Skeletal muscle tissue (tissue), 3 donors: ENCODE measurements at regions not wholly inside any gene's neighbourhood (a gene's known extent, or its start where the extent isn't known, plus 50 kb on each side); places are given as distances from the start of the nearest gene placed in this dataset.

Source experiments
- H3K27ac ChIP-seq: one replicate; pipeline ENCODE4 v1.7.0; 2013; ENCODE audit warnings: mild to moderate bottlenecking, low read depth, low read length, inconsistent platforms
- H3K27me3 ChIP-seq, 3 donors: one replicate each; pipeline ENCODE4 v1.7.0; 2013; ENCODE audit warnings: low read length in 3 of 3; ENCODE audit not compliant: control insufficient read depth in 3 of 3, insufficient read depth in 3 of 3
- H3K36me3 ChIP-seq, 3 donors: one replicate each; pipeline ENCODE4 v1.7.0; 2013; ENCODE audit warnings: low read length in 3 of 3; ENCODE audit not compliant: control insufficient read depth in 3 of 3, insufficient read depth in 3 of 3
- H3K4me1 ChIP-seq, 3 donors: one replicate each; pipeline ENCODE4 v1.7.0; 2013; ENCODE audit warnings: low read length in 3 of 3, mild to moderate bottlenecking in 3 of 3; ENCODE audit not compliant: control insufficient read depth in 3 of 3, insufficient read depth in 3 of 3
- H3K4me3 ChIP-seq, 3 donors: one replicate each; pipeline ENCODE4 v1.7.0; 2013; ENCODE audit warnings: low read length in 3 of 3
- H3K9ac ChIP-seq, 3 donors: one replicate each; pipeline ENCODE4 v1.7.0; 2013; ENCODE audit warnings: low read length in 3 of 3, mild to moderate bottlenecking in 3 of 3, moderate library complexity in 2 of 3, low read depth in 1 of 3
- H3K9me3 ChIP-seq, 3 donors: one replicate each; pipeline ENCODE4 v1.7.0; 2013; ENCODE audit warnings: low read length in 3 of 3; ENCODE audit not compliant: control insufficient read depth in 3 of 3
- donor health status: Osteomylitis.

DNA sequence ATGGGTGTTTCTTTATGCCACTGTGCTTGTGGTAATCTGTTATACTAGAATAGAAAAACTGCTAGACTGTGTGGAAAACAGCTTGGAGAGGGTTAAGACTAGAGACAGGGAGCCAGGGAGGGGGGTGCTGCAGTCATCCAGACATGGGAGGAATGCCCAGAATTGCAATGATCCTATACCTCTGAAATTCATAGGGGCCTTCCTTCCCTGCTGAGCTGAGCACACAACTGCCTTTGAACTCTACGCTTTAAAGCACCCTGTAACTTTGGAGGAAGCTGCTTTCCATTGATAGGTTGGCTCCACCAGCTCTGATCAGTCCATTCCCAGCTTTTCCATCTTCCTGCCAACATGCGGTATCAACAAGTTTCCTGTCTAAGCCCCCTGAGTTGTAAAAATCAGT lies 155.9 kb upstream of the RASGEF1B start:
- H3K4me3 ChIP-seq: no peak overlapping the region
- H3K4me1 ChIP-seq: peaks cover 8 to 17% (median 14%) of the 10 kb centered on the region in 3 donors
- no peak overlapping the region for H3K27ac ChIP-seq
- no peaks in the 10 kb centered on the region for H3K36me3 ChIP-seq
- H3K9ac ChIP-seq: no peak overlapping the region
- H3K27me3 ChIP-seq: no peaks in the 10 kb centered on the region
- no peaks in the 10 kb centered on the region for H3K9me3 ChIP-seq

DNA sequence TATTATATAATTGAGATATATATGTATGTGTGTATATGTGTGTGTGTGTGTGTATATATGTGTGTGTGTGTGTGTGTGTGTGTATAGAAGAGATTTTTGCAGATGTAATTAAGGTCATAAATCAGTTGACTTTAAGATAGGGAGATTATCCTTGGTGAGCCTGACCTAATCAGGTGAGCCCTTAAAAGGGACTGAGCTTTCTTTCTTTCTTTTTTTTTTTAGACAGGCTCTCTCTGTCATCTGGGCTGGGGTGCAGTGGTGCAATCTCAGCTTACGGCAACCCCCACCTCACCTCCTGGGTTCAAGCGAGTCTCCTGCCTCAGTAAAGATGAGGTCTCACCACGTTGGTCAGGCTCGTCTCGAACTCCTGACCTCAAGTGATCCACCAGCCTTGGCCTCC lies 155.1 kb upstream of the RASGEF1B start:
- peaks cover 4 to 10% (median 7%) of the 10 kb centered on the region in 3 donors for H3K4me1 ChIP-seq
- H3K4me3 ChIP-seq: no peak overlapping the region
- no peak overlapping the region for H3K27ac ChIP-seq
- H3K36me3 ChIP-seq: no peaks in the 10 kb centered on the region
- no peak overlapping the region for H3K9ac ChIP-seq
- no peaks in the 10 kb centered on the region for H3K9me3 ChIP-seq
- no peaks in the 10 kb centered on the region for H3K27me3 ChIP-seq

DNA sequence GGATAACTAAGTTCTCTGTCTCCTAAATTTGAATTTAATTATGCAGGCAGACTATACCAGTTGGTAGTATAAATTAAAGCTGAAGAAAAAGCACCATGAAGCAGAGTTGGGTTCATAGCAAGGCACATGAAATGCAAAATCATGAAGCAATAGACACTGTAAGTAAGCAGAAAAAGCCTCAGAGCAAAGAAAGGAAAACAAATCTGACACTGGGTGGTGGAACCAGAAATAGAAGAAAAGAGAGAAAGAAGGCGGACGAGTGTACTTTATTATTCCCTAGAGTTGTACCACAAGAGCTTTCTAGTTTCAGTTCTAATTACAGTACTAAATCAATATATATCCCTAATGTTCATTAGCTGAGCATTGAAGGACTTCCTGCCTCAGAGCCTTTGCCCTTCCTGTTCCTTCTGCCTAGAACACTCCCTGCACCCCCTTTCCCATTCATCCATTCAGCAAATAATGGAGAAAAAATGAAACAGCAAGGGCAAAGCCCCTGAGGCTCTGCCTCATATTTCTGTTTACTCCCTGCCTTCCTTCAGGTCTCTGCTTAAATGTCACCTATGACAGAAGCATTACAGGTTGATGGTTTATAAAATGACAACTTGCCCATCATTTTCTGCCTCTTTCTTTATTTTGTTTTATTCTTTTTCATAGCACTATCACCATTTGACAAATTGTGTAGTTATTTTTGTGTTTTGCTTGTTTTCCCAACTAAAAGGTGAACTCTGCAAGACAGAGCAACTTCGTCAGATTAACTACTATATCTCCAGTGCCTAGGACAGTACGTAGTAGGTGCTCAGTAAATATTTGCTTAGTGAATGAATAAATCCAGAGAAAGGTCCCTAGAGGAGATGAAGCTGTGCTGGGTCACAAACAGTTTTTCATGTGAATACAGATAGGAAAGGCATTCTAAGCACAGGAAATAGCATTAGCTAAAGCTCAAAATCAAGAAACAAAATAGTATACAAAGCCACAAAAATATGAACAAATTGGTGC lies 154.0 kb upstream of the RASGEF1B start:
- Histone ChIP-seq H3K9me3 (no peaks in the 10 kb centered on the region), H3K27ac (no peak overlapping the region), H3K4me3 (no peak overlapping the region), H3K4me1 (peaks cover 0 to 2% (median 0%) of the 10 kb centered on the region in 3 donors), H3K9ac (no peak overlapping the region), H3K27me3 (no peaks in the 10 kb centered on the region), H3K36me3 (no peaks in the 10 kb centered on the region)

DNA sequence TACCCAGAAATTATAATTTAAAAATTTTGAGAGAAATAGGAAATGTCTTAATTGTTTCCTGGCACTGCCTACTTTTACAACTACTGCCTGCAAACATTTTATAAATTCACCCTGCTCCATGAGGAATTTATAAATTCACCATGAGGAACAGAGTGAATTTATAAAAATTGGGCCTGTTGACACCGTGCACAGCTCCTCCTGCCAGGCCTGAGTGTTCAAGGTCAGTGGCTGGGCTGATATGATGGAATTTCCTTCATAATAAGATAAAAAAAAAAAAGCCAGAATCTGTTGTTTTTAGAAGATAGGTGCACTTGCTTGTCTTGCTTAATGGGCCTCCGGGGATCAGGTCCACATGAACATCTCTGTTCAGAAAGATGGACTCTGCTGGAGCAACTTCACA lies 151.7 kb upstream of the RASGEF1B start:
- Histone ChIP-seq H3K9me3 (no peaks in the 10 kb centered on the region), H3K4me3 (no peak overlapping the region), H3K36me3 (no peaks in the 10 kb centered on the region), H3K27me3 (no peaks in the 10 kb centered on the region), H3K4me1 (no peaks in the 10 kb centered on the region), H3K27ac (no peak overlapping the region), H3K9ac (no peak overlapping the region)

DNA sequence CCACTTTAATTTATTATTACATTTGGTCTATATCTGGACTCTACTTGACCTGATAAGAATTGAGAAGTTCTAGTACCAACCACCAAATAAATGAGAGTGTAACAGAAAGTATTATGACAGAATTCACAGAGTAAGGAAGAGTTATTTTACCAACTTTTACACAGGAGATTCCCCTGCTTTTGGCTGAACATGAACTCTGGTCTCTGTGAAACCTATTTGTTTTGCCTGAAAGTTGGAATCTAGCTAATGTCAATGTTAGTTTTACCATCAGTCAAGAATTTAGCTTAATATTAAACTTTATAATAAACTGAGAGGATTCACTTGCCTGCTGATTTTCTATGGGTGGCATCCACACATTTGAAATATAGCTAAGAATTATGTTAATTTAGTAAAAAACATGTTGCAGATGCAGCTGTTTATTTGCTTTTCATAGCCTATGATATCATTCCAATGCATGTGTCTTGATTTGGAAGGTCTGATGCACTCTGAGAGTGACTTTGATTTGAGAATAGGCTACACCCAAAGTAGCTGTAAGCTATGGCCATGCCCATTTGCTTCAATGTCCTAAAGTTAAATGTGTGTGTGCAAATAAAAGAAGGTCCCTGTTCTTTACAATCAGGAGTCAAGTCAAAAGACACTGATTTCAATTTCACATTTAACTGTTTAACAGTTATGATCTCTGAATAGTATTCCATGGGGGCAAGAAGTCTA lies 150.9 kb upstream of the RASGEF1B start:
- no peaks in the 10 kb centered on the region for H3K36me3 ChIP-seq
- no peaks in the 10 kb centered on the region for H3K27me3 ChIP-seq
- H3K27ac ChIP-seq: no peak overlapping the region
- no peaks in the 10 kb centered on the region for H3K4me1 ChIP-seq
- H3K9me3 ChIP-seq: no peaks in the 10 kb centered on the region
- no peak overlapping the region for H3K9ac ChIP-seq
- H3K4me3 ChIP-seq: no peak overlapping the region

DNA sequence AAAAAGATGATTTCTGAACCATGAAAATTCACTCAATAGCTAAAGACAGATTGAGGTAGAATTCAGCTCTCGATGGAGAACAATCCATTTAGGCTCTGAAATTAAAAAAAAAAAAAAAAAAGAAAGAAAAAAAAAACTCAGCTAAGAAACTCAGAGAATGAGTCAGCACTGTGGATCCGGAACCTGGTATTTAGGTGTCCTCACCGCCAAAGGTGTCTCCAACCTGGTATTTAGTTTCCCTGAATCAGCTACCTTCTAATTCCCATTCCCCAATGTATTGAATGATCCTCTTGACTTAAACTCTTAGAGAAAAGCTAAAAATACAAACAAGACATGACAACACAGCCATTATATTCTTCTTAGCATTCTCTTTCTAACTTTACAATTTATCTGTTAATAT lies 150.3 kb upstream of the RASGEF1B start:
- no peaks in the 10 kb centered on the region for H3K9me3 ChIP-seq
- H3K27me3 ChIP-seq: no peaks in the 10 kb centered on the region
- no peak overlapping the region for H3K27ac ChIP-seq
- H3K4me3 ChIP-seq: no peak overlapping the region
- no peak overlapping the region for H3K9ac ChIP-seq
- H3K4me1 ChIP-seq: no peaks in the 10 kb centered on the region
- no peaks in the 10 kb centered on the region for H3K36me3 ChIP-seq

DNA sequence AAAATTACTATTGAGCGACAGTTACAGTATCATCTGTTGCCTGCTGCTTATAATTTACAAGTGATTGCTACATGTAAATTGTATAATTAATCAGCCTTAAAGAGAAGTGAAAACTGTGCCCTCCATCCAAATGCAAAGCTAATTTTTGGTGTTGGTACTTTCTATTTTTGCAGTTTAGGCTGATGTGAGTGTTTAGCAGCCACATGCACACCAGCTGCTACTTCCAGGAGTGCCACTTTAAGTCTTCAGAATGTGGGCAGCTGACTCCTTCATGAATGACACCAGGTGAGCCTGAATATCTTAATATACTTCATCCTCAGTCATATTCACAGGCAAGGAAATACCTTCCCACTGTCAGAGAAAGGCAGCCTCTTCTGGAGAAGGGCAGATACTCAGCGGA lies 149.8 kb upstream of the RASGEF1B start:
- Histone ChIP-seq H3K4me3 (no peak overlapping the region), H3K27me3 (no peaks in the 10 kb centered on the region), H3K36me3 (no peaks in the 10 kb centered on the region), H3K4me1 (no peaks in the 10 kb centered on the region), H3K9me3 (no peaks in the 10 kb centered on the region), H3K27ac (no peak overlapping the region), H3K9ac (no peak overlapping the region)

DNA sequence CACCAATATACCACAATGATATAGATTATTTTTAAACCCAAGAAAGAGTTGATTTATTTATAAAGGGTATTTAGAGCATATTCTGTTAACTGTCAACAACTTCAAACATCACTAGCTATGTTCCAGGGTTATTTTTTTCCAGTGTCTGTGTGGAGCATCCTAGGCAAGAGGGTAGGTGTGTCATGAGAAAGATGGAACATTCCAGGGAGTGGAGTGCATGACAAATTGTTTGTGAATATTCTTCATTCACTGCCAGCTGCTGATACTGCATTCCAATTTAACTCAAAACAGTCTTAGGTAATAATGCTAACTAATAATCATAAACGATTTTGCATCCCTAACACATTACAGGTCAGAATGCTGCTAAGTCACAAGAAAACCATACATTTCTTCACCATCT lies 148.7 kb upstream of the RASGEF1B start:
- H3K27me3 ChIP-seq: no peaks in the 10 kb centered on the region
- H3K36me3 ChIP-seq: no peaks in the 10 kb centered on the region

DNA sequence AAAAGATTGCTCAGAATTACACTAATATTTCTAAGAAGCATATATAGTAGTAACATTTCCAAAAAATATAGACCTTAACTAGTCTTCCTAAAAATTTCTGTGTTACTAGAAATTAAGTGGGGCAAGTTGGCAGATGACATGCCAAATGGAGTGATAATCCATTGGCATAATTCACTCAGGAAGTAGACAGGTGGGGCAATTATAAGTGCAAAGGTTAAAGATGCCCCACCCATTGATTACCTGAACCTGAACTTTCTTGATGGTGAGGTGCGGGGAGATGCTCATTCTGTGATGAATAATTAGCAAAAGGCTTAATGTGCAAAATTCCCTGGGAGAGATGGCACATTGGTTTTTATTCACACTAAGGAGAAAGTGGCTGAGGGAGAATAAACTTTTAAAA lies 145.8 kb upstream of the RASGEF1B start:
- Histone ChIP-seq H3K4me1 (no peaks in the 10 kb centered on the region), H3K36me3 (no peaks in the 10 kb centered on the region), H3K27me3 (no peaks in the 10 kb centered on the region), H3K9ac (no peak overlapping the region), H3K27ac (no peak overlapping the region), H3K9me3 (no peaks in the 10 kb centered on the region), H3K4me3 (no peak overlapping the region)

More for the DNA sequence above, 148.7 kb upstream of the RASGEF1B start:
- H3K27ac ChIP-seq: no peak overlapping the region
- H3K9me3 ChIP-seq: no peaks in the 10 kb centered on the region
- H3K9ac ChIP-seq: no peak overlapping the region
- H3K4me3 ChIP-seq: no peak overlapping the region
- H3K4me1 ChIP-seq: no peaks in the 10 kb centered on the region

DNA sequence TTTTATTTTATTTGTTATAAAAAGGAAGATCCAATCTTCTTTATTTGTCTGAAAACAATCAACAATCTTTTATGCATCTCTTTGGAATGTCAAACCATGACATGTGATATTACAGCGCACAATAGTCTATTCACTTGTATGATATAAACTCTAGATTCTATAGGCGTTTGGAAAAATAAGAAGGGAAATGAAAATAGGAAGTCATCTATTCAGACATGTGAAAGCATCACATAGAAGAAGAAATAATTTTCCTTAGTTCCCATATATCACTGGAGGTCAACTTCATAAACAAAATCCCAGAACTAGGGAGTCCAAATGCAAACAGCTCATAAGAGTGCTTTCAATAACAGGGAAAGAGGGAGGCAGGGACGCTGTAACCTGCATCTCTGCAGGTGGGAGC lies 139.5 kb upstream of the RASGEF1B start:
- Histone ChIP-seq H3K27ac (no peak overlapping the region), H3K27me3 (no peaks in the 10 kb centered on the region), H3K4me3 (no peak overlapping the region), H3K36me3 (no peaks in the 10 kb centered on the region), H3K4me1 (peaks cover 0 to 7% (median 7%) of the 10 kb centered on the region in 3 donors), H3K9ac (no peak overlapping the region), H3K9me3 (no peaks in the 10 kb centered on the region)
